Stimulated activated naive CD8-positive, alpha-beta T cell treated with anti-CD3 and anti-CD28 coated beads, Interleukin-15, Interleukin-2, amounts not matched to agents 100 U/mL and 50 U/mL, for 24 hours (primary cell): ENCODE measurements at regions not wholly inside any gene's neighbourhood (a gene's known extent, or its start where the extent isn't known, plus 50 kb on each side); places are given as distances from the start of the nearest gene placed in this dataset.

Source experiments
- ATAC-seq: fragments of 150-1000 bp; cut with Tn5 transposase; one replicate; pipeline ENCODE4 v1.10.0; 2021
- DNase-seq: peaks from one replicate; pipeline ENCODE4 v3.0.0; 2021

GRCh38 chr21:16540966-16541727 is 811.4 kb downstream of the USP25 start:
- DNase-seq (no peak), ATAC-seq (no peak)

DNA sequence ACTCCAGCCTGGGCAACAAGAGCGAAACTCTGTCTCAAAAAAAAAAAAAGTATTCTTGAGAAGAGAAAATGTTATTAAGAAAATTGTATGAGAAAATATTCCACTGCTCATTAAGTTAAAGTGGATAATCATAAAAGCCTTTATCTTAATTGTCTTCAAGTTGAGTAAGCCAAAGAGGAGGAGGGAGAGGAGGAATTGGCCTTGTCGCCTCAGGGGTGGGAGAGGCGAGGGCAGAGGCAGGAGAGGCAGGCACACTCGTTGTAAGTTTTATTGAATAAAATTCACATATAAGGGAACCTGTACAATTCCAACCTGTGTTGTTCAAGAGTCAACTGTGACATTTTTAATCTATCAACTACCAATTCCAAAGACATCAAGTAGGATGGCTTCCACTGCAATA is 820.3 kb downstream of the USP25 start:
- DNase-seq: no peak
- no peak for ATAC-seq

DNA sequence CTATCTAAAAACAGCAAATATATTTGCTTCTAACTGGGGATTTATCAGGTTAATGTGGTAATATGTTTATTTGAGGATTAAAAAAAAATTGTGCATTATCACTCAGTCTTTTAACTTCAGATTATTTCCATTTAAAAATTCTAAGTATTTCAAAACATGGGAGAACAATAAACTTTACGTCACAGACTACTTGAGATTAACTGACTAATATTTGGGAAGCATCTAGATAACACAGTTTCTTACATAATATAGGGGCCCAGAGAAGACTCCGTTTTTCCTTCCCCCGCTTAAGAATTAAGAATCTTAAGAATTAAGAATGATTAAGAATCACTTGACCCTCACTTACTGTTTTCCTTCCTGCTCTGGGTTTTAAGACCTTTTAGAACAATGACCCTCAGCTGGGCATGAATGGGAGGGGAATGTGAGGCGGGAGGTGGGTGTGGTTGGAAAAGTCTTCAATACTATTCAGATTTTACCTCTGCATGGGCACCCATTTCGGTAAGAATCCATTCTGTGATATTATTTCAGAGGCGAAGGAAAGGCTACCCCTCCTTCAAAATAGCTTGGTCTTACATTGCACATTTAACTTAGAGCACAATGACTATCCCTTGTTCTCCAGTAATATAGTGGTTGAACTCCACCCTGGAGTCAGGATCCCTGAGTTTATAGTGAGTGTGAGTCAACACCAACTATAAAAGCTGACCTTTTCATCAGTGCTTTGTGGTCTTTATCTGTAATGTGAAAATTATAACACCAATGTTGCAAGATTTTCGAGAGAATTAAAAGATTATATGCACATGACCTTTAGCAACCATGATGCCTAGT is 821.3 kb downstream of the USP25 start:
- no peak for DNase-seq

DNA sequence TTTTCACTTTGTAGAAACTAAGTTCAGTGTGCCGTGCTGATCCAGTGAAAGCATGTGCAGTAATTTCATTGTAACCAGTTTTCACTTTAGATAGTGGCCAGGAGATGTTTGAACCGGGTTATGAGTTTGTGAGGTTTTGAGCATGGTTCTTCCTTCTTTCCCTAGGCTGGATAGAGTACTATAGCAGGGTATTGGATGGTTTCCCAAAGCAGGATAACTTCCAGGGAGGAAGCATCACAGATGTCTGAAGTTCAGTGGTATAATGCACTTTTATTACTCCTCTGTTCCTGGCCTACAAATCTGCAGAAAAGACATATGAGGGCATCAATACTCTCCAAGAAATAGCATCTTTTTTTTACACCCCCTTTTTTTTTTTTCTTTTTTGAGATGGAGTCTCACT is 823.1 kb downstream of the USP25 start:
- ATAC-seq (no peak), DNase-seq (no peak)

More for the DNA sequence above, 821.3 kb downstream of the USP25 start:
- no peak for ATAC-seq

DNA sequence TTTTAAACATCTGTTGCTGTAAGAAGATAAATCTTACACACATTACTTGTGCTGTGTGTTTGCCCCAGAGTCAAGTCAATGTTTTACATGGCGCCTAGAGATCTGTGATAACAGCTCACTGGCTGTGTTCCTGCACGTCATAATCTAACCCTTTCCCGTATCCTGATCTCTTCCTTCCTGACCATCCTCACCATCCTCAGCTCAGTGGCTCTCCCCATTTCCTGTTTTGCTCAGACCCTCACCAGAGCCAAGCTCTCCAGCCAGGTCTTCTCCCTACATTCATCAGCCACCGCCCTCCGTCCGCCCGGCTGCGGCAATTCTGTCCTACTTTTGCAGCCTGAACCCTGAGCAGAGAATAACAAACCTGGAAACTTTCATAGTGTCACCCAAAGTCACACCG is 824.7 kb downstream of the USP25 start:
- ATAC-seq (no peak), DNase-seq (no peak)

- no peak for DNase-seq
- ATAC-seq: no peak
These were observed 833.3 kb downstream of the USP25 start for GRCh38 chr21:16563116-16563515.

GRCh38 chr21:16563795-16564194 is 834.0 kb downstream of the USP25 start:
- no peak for DNase-seq
- ATAC-seq: no peak

- no peak for ATAC-seq
- DNase-seq: no peak
These were observed 838.5 kb downstream of the USP25 start for GRCh38 chr21:16568244-16568643.

DNA sequence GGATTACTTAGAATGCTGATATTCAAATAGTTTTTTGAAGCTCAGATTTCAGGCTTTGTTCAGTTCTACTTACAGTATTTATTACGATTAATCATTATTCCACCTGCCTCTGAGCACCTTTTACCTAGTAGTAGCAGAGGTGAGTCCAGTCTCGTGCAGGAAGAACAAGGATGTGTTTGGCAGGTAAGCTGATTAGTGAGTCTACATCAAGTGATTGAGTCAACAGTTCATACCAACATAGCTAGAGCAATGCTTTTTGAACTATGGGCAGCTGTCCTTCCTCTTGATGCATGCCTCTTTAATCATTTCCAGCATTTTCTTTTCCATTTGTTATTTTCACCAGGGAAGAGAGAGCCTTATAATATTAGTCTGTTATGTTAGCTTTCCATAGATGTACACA is 838.9 kb downstream of the USP25 start:
- DNase-seq (no peak), ATAC-seq (no peak)

DNA sequence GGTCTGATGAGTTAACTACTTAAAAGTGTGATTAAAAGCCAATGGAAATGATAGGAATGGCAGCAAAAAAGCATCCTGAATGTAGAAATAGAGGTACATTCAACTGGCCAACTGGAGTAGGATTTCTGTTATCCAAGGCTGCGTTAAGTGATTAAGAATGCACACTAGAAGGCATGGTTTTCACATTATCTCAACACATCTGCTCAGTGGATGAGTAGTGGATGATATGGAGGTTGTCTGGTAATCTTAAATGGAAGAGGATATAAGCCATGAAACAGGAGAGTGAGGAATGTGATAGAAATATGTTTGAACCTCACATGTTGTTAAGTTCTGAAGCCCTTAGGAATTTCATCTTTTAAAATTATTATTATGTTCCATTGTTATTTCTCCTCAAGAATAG is 839.9 kb downstream of the USP25 start:
- no peak for ATAC-seq

GRCh38 chr21:16570171-16570570 is 840.4 kb downstream of the USP25 start:
- ATAC-seq (no peak), DNase-seq (no peak)

More for the DNA sequence above, 839.9 kb downstream of the USP25 start:
- DNase-seq: no peak

GRCh38 chr21:16570856-16571255 is 841.1 kb downstream of the USP25 start:
- no peak for DNase-seq
- no peak for ATAC-seq

DNA sequence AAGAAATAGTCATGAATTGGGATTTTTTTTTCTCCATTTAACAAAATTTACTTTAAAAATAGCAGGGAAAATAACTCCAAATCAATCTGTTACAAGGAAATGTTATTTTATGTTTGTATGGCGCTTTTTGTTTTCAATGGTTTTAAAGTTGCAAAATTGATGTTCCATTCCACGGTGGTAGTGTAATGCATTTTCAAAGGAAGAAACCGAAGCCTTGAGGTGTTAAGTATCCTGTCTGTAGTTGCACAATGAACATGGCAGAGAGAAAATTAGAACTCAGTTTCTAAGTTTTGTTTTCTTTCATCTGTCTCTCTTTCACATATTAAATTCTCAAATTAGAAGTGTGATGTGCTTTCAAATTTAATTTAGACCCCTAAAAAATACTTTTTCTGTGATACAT is 841.8 kb downstream of the USP25 start:
- DNase-seq (no peak), ATAC-seq (no peak)

DNA sequence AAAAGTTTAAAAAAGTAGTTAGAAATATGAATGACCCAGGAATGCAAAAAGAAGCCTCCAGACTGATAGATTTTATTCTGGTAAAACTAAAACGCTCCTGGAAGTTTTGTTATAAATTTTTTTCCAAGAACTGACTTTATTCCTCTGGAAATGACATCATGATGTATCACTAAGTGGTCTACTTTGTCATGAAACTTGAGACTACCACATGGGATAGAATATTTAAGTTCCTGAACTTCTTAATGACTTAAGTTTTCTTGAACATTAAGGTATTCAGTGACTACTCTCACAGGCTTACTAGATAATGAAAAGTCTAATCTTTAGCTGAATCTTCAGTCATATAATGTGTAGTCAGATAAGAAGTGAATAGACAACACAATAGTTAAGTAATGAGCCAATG is 842.2 kb downstream of the USP25 start:
- DNase-seq (no peak), ATAC-seq (no peak)

GRCh38 chr21:16573578-16573977 is 843.8 kb downstream of the USP25 start:
- ATAC-seq (no peak), DNase-seq (no peak)

DNA sequence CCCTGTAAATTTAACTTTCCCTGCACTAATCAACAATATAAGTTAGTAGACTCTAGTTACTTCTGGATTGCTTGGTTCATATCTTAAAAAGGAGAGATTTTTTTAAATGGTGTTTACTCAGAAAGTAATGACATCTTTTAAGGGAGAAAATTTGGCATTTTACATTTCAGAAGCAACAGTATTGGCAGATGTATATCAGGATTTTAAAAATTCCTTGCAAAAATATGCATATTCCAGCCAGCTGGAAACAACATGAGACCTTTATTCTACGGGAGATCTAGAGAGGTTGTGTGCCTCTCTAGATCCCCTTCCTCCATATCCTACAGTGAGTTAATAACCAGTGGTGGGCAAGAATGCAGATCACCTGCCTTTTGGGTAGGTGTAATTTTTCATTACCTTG is 848.2 kb downstream of the USP25 start:
- no peak for ATAC-seq
- DNase-seq: no peak

DNA sequence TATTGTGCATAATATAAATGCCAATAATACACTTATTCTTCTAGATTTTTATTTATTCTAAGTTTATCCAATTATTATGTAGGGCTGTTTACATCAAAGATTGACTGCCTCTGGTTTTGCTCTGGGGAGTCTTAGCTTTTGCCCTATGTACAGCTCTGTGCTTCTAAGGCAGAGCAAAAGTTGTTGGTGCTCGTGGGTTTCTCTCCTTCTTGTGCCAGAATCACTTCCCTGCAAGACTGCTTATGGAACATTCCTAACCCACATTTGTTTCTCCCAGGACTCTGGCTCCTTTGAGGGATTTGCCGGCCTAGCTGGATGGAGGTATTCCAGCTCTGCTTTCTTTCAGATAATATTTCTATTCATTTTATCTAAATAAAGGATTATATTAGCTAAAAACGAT is 849.1 kb downstream of the USP25 start:
- DNase-seq: no peak
- no peak for ATAC-seq

DNA sequence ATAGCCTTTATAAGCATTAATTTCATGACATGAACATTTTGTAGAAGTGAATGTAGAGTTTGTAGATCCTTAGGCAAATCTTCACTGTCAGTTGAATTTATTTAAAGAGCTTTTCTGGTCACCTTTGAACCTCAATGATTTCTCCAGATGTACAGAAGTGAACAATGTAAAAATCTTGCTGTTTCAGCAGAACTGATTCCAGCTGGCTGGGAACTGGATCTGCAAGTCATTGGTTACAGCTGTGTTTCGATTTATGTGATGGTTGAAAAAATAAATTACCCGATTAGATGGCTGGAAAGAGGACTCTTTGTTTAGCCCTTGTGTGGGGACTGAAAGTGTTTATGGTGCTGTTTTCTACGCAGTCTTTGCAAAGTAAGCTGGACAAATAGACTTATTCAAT is 849.8 kb downstream of the USP25 start:
- ATAC-seq: no peak
- DNase-seq: no peak

DNA sequence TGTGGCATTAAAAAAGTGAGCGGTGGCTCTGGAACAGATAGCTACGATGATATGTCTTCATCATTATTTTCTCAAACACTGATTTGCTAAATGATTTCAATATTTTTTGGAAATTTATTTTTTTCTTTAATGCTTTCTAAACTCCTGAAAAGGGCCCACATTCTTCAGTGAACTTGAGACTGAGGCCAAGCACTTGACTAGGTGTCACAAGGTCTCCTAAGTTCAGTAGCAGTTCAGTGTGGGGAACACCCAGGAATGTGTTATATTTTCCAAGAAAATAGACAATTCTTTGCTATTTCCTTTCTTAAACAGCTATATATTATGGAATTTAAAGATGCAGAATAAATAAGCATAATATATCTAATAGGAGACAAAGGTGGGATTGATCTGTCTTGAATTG is 850.9 kb downstream of the USP25 start:
- ATAC-seq: no peak
- DNase-seq: no peak

GRCh38 chr21:16583556-16583955 is 853.8 kb downstream of the USP25 start:
- ATAC-seq: no peak
- DNase-seq: no peak

DNA sequence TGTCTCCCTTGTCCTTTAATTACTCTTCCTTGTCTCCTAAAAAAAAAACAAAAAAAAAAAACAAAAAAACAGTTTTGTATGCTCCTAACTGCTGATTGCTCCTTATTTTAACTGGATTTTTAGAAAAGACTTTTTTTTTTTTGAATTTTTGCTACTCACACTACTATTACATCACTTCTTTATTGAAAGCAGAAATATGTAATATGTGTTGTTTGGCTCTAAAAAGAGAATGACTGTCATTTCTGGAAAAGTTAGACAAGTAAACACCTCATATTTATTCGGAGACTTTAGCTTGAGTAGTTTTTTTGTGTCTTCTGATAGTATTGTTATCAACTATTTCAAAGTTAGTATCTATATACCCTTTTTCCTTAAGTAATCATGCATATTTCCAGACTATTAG is 855.0 kb downstream of the USP25 start:
- ATAC-seq (no peak), DNase-seq (no peak)

GRCh38 chr21:16585896-16586295 is 856.1 kb downstream of the USP25 start:
- no peak for DNase-seq
- no peak for ATAC-seq

GRCh38 chr21:16587141-16587581 is 857.4 kb downstream of the USP25 start:
- DNase-seq (no peak), ATAC-seq (no peak)
